ENCODE measurements at regions not wholly inside any gene's neighbourhood (a gene's known extent, or its start where the extent isn't known, plus 50 kb on each side); places are given as distances from the start of the nearest gene placed in this dataset.

DNA sequence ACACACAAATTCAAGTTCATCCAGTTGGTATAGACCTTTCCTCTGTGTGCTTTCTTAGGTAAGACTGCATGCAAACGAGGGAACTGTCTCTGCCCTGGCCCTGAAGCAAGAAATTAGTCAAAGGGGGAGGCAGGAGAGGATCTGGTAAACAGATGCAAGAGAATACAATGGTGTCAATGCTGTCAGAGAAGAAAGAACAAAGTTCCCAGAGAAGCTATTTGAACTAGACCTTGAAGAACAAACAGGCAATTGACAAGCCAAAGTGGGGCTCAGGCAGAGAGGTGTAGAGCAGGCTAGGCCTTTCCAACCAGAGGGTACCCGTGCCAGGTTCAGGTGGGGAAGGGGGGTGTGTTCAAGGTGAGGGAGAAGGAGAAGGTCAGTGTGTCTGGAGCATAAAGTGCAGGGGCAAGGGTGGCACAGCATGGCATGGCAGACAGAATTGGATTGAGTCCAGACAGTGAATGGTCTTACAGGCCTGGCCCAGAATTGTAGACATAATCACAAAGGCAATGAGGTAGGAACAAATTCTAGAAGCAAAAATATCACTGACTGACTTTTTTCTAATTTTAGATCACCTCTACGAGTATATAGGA, 95.0 kb upstream of the STARD13 start:
- H3K9ac ChIP-seq (ENCODE audit: control insufficient read depth, insufficient read depth, low read length), result no peak overlapping the region
- H4K20me1 ChIP-seq (ENCODE audit: control insufficient read depth, insufficient read depth), result no peaks in the 10 kb centered on the region
- no peak overlapping the region for H2AFZ ChIP-seq (ENCODE audit: control insufficient read depth, low read depth, low read length)
- ATAC-seq (no peak), FAIRE-seq (no peak), DNase-seq (ENCODE audit: low read depth, low spot score) (no peak)
- H3K4me2 ChIP-seq (ENCODE audit: control insufficient read depth, insufficient read depth), result no peak overlapping the region
- in situ Hi-C loops (cut with MboI), result no loop called here
- POLR2A ChIA-PET, result no interaction called here
- no peaks in the 10 kb centered on the region for H3K9me3 ChIP-seq (replicated peaks; ENCODE audit: control insufficient read depth, insufficient read depth, low read length)
- SMC1A ChIA-PET (ENCODE audit: uncharacterized antibody, unreplicated experiment), result no interaction called here
- intact Hi-C loops (cut with micrococcal nuclease; ENCODE audit: unreplicated experiment), result no loop called here
- H3K4me1 ChIP-seq (ENCODE audit: control insufficient read depth, insufficient read depth, low read length), result no peaks in the 10 kb centered on the region
- CTCF ChIA-PET, result no interaction called here
- TF ChIP-seq SMAD1 (IDR thresholded peaks at IDR 0.05; ENCODE audit: low read depth, partially characterized antibody), result no peak
- TF ChIP-seq POLR2A (IDR thresholded peaks at IDR 0.05; ENCODE audit: low read depth, low read length), result no peak
- TF ChIP-seq MEF2B (IDR thresholded peaks at IDR 0.05; ENCODE audit: partially characterized antibody, poor library complexity, severe bottlenecking), result no peak
- TF ChIP-seq, protein P1, sequence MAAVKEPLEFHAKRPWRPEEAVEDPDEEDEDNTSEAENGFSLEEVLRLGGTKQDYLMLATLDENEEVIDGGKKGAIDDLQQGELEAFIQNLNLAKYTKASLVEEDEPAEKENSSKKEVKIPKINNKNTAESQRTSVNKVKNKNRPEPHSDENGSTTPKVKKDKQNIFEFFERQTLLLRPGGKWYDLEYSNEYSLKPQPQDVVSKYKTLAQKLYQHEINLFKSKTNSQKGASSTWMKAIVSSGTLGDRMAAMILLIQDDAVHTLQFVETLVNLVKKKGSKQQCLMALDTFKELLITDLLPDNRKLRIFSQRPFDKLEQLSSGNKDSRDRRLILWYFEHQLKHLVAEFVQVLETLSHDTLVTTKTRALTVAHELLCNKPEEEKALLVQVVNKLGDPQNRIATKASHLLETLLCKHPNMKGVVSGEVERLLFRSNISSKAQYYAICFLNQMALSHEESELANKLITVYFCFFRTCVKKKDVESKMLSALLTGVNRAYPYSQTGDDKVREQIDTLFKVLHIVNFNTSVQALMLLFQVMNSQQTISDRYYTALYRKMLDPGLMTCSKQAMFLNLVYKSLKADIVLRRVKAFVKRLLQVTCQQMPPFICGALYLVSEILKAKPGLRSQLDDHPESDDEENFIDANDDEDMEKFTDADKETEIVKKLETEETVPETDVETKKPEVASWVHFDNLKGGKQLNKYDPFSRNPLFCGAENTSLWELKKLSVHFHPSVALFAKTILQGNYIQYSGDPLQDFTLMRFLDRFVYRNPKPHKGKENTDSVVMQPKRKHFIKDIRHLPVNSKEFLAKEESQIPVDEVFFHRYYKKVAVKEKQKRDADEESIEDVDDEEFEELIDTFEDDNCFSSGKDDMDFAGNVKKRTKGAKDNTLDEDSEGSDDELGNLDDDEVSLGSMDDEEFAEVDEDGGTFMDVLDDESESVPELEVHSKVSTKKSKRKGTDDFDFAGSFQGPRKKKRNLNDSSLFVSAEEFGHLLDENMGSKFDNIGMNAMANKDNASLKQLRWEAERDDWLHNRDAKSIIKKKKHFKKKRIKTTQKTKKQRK (IDR thresholded peaks at IDR 0.05; ENCODE audit: low read depth, low read length), result no peak
- no peak for TF ChIP-seq IKZF2 (IDR thresholded peaks at IDR 0.05)
- TF ChIP-seq ZBTB4 (CRISPR knock-in tag; IDR thresholded peaks at IDR 0.05), result no peak
- TF ChIP-seq, protein P2, sequence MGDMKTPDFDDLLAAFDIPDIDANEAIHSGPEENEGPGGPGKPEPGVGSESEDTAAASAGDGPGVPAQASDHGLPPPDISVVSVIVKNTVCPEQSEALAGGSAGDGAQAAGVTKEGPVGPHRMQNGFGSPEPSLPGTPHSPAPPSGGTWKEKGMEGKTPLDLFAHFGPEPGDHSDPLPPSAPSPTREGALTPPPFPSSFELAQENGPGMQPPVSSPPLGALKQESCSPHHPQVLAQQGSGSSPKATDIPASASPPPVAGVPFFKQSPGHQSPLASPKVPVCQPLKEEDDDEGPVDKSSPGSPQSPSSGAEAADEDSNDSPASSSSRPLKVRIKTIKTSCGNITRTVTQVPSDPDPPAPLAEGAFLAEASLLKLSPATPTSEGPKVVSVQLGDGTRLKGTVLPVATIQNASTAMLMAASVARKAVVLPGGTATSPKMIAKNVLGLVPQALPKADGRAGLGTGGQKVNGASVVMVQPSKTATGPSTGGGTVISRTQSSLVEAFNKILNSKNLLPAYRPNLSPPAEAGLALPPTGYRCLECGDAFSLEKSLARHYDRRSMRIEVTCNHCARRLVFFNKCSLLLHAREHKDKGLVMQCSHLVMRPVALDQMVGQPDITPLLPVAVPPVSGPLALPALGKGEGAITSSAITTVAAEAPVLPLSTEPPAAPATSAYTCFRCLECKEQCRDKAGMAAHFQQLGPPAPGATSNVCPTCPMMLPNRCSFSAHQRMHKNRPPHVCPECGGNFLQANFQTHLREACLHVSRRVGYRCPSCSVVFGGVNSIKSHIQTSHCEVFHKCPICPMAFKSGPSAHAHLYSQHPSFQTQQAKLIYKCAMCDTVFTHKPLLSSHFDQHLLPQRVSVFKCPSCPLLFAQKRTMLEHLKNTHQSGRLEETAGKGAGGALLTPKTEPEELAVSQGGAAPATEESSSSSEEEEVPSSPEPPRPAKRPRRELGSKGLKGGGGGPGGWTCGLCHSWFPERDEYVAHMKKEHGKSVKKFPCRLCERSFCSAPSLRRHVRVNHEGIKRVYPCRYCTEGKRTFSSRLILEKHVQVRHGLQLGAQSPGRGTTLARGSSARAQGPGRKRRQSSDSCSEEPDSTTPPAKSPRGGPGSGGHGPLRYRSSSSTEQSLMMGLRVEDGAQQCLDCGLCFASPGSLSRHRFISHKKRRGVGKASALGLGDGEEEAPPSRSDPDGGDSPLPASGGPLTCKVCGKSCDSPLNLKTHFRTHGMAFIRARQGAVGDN (IDR thresholded peaks at IDR 0.05), result no peak
- no peak for TF ChIP-seq HDAC6 (IDR thresholded peaks at IDR 0.05; ENCODE audit: unreplicated experiment)
- no peak for TF ChIP-seq NR2F1 (conservative IDR thresholded peaks at IDR 0.05)
- TF ChIP-seq ZNF217 (IDR thresholded peaks at IDR 0.05), result no peak
- no peak for TF ChIP-seq KDM1A (IDR thresholded peaks at IDR 0.05; ENCODE audit: borderline replicate concordance)
- no peak overlapping the region for H3K4me3 ChIP-seq
- H3K36me3 ChIP-seq (ENCODE audit: control insufficient read depth in 2 of 2, insufficient read depth in 2 of 2, low read length in 1 of 2), result no peaks in the 10 kb centered on the region
- RAD21 ChIA-PET (ENCODE audit: unreplicated experiment), result no interaction called here
- no peaks in the 10 kb centered on the region for H3K79me2 ChIP-seq (ENCODE audit: control insufficient read depth, insufficient read depth, low read length)
- BruUV-seq (replicated peaks), result no TSS peak
- no peak overlapping the region for H3K27ac ChIP-seq (ENCODE audit: control insufficient read depth, insufficient read depth)
- no peaks in the 10 kb centered on the region for H3K27me3 ChIP-seq (replicated peaks in 1 of 2; ENCODE audit: control insufficient read depth in 2 of 2, insufficient read depth in 2 of 2, low read length in 1 of 2)
- 2% methylated on average over 3 of the region's 3 CpGs for WGBS (ENCODE audit: insufficient coverage, insufficient replicate concordance, low lambda C conversion rate, missing lambda C conversion rate)

All from GM12878 (cell line).